NCI-H2029 (cell line): ENCODE measurements at regions not wholly inside any gene's neighbourhood (a gene's known extent, or its start where the extent isn't known, plus 50 kb on each side); places are given as distances from the start of the nearest gene placed in this dataset.

Experiments used
- DNase-seq: peaks from one replicate; lab custom pipeline; 2025; lab: John Stamatoyannopoulos, UW

GRCh38 chr2:19434413-19434812, 76.0 kb upstream of the OSR1 start:
- DNase-seq, result no peak

GRCh38 chr2:19426941-19427340, 68.5 kb upstream of the OSR1 start:
- no peak for DNase-seq

DNA sequence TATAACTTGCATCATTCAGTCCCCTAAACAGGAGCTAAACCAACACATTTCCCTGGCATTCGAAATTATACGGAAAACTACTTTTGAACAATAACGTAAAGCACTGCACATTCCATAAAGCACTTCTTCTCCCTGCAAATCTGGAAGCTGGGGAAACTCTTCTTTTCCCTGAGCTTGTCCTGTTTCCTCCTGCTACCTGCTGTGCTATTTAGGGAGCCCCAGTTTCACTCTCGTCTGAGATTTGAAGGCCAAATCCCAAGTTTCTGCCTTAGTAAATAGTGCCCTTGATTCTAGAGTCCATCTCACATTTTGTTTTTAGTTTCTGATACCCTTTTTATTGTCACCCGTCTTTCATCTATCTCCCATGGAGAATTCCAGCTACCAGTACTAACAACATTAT, 67.7 kb upstream of the OSR1 start:
- DNase-seq, result no peak

- DNase-seq, result no peak
Measured at GRCh38 chr2:19425419-19425818, 67.0 kb upstream of the OSR1 start.

DNA sequence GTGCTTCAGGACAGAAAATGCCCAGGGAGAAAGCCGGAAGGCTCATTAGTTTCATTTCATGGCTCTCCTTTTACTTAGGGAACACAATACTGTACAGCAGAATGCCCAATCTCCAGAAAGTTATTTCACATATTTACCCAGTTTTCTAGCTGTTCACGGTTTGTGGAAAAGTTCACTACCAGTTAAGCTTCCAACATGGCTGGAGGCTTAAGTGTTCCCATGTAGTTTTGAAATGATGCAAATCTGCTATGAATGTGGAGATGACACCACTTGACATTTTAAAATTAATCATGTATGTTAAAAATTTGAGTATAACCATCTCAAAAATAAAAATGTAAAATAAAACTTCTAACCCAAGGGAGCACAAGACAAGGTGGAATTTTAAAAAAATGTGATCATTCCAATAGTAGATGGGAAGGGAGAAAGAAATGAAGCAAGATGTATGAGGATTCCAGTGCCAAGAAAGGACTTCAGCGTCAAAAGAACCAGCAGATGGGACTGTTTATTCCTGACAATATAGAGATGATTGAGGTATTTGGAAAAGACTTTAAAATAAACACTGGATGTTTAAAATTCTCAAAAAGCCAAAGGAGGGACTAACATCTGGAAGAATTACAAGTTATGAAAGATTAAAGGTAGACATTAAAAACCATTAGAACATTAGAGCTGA, 60.9 kb upstream of the OSR1 start:
- no peak for DNase-seq

DNA sequence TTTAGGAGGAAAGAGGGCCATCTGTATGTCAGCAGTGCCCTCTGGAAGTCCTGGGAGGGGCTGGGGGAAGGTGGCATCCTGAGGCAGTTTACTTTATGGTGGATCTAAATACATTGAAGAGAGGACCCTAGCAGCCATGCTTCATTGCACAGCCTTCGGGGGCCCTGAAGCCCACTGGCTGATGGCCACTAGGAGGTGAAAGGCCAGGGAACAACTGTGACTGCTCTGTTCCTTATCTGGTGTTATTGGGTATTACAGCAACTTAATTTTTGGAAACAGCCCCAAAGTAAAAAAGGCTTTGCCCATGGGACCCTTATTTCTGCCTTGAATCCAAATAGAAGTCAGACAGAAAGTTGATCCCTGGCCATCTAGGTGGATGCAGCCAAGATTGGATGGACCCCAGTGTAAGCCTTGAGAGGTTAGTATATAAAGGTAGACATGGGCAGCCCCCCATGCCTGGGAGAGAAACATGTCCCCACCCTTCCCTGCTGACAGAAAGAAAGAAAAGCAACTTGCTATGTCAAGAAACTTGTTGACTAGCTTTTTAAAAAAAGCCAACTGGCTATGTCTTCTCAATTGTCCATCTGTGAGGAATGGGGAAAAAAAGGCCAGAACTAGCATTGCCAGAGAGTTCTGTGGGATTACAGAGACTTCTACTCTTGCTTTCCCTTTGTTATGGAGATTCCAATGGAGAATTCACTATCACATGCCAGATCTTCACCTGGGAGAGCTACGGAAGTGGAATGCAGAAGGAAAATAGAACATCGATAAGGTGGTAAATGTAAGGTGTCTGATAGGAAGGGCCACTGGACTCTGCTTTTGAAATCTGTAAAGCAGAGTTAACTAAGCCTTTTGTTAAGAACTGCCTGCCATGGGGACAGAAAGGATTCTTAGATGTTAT, 58.6 kb upstream of the OSR1 start:
- no peak for DNase-seq

- no peak for DNase-seq
Measured at GRCh38 chr2:19416083-19416482, 57.7 kb upstream of the OSR1 start.

DNA sequence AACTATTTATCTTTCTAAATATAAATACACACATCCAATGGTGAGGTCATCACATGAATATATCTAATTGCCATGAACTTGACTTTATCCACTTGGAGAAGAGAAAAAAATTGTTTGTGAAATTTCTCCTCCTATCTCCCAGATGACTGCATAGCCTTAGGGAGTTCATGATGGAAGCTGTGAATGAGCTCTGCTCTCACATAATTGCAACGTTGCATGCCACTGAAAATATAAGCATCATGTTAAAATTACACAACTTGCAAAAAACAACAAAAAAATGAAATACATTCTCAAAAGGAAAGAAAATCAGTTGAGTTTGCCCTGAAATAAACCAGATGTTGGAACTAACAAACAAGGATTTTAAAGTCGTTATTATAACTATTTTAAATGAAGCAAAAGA, 50.6 kb upstream of the OSR1 start:
- DNase-seq, result no peak

GRCh38 chr2:19408592-19408991, 50.2 kb upstream of the OSR1 start:
- no peak for DNase-seq
